Activated CD8-positive, alpha-beta T cell treated with anti-CD3 and anti-CD28 coated beads for 36 hours (primary cell): ENCODE measurements at regions not wholly inside any gene's neighbourhood (a gene's known extent, or its start where the extent isn't known, plus 50 kb on each side); places are given as distances from the start of the nearest gene placed in this dataset.

Source experiments
- ATAC-seq: fragments of 200-7000 bp; cut with Tn5 transposase; one replicate; pipeline ENCODE4 v1.10.0; 2021; ENCODE audit warnings: mild to moderate bottlenecking, moderate library complexity
- CTCF ChIA-PET: fragments of 350-600 bp; sonication (Branson Sonifier 250); formaldehyde crosslinking; loops from one replicate; lab custom pipeline; 2021; ENCODE audit warnings: antibody characterized with exemption; lab: Charles Lee
- POLR2A ChIA-PET: fragments of 350-600 bp; sonication (Branson Sonifier 250); formaldehyde crosslinking; loops from one replicate; lab custom pipeline; 2021; ENCODE audit warnings: antibody characterized with exemption; lab: Charles Lee
- DNase-seq: peaks from one replicate; pipeline ENCODE4 v3.0.0-alpha.2; 2020
- H3K27ac Mint-ChIP-seq: one replicate; pipeline ENCODE4 v1.8.0; 2021; ENCODE audit warnings: mild to moderate bottlenecking, mixed read lengths
- H3K27me3 Mint-ChIP-seq: one replicate; pipeline ENCODE4 v1.8.0; 2021; ENCODE audit warnings: mixed read lengths
- H3K36me3 Mint-ChIP-seq: one replicate; pipeline ENCODE4 v1.8.0; 2021; ENCODE audit warnings: low read depth, mixed read lengths
- H3K4me1 Mint-ChIP-seq: one replicate; pipeline ENCODE4 v1.8.0; 2021; ENCODE audit warnings: low read depth, mixed read lengths
- H3K4me3 Mint-ChIP-seq: one replicate; pipeline ENCODE4 v1.8.0; 2021; ENCODE audit warnings: mild to moderate bottlenecking, moderate library complexity, mixed read lengths
- H3K9me3 Mint-ChIP-seq: one replicate; pipeline ENCODE4 v1.8.0; 2021; ENCODE audit warnings: mixed read lengths
- CTCF ChIP-seq: fragments of 200-600 bp; IDR thresholded peaks from one replicate; pipeline ENCODE4 v1.8.0; 2022; ENCODE audit warnings: antibody characterized with exemption, mild to moderate bottlenecking
- intact Hi-C: fragments of 100-400 bp; cut with micrococcal nuclease; formaldehyde crosslinking; loops from one replicate; pipeline ENCODE4 v1.10.0; 2022

- Mint-ChIP-seq H3K4me3 (no peak overlapping the region), H3K36me3 (no peaks in the 10 kb centered on the region), H3K9me3 (peaks cover 9% of the 10 kb centered on the region), H3K27me3 (peaks cover 5% of the 10 kb centered on the region), H3K27ac (no peak overlapping the region), H3K4me1 (no peaks in the 10 kb centered on the region)
- POLR2A ChIA-PET: no interaction called here
- CTCF ChIA-PET: no interaction called here
- ATAC-seq: no peak
- DNase-seq: no peak
- no peak for TF ChIP-seq CTCF
- intact Hi-C loops: no loop called here
Measured at GRCh38 chr2:224111576-224111975, 72.5 kb upstream of the SERPINE2 start.

- peaks cover 9% of the 10 kb centered on the region for H3K9me3 Mint-ChIP-seq
- H3K4me1 Mint-ChIP-seq: no peaks in the 10 kb centered on the region
- no peak for TF ChIP-seq CTCF
- no peaks in the 10 kb centered on the region for H3K36me3 Mint-ChIP-seq
- H3K27me3 Mint-ChIP-seq: peaks cover 5% of the 10 kb centered on the region
- no peak for DNase-seq
- H3K27ac Mint-ChIP-seq: no peak overlapping the region
- no peak overlapping the region for H3K4me3 Mint-ChIP-seq
- ChIA-PET CTCF (no interaction called here), POLR2A (no interaction called here)
- ATAC-seq: no peak
- intact Hi-C loops: no loop called here
Measured at GRCh38 chr2:224110811-224111210, 71.7 kb upstream of the SERPINE2 start.

GRCh38 chr2:224109751-224110150 is 70.7 kb upstream of the SERPINE2 start:
- intact Hi-C loops: no loop called here
- Mint-ChIP-seq H3K4me1 (no peaks in the 10 kb centered on the region), H3K27ac (no peak overlapping the region), H3K36me3 (no peaks in the 10 kb centered on the region), H3K4me3 (no peak overlapping the region), H3K27me3 (no peaks in the 10 kb centered on the region), H3K9me3 (peaks cover 6% of the 10 kb centered on the region)
- no peak for ATAC-seq
- POLR2A ChIA-PET: no interaction called here
- CTCF ChIA-PET: no interaction called here
- no peak for TF ChIP-seq CTCF
- no peak for DNase-seq

- no peak for ATAC-seq
- Mint-ChIP-seq H3K4me3 (no peak overlapping the region), H3K27me3 (peaks cover 5% of the 10 kb centered on the region), H3K9me3 (peaks cover 1% of the 10 kb centered on the region), H3K27ac (no peak overlapping the region), H3K4me1 (peaks cover 3% of the 10 kb centered on the region), H3K36me3 (no peaks in the 10 kb centered on the region)
- ChIA-PET POLR2A (no interaction called here), CTCF (no interaction called here)
- no peak for TF ChIP-seq CTCF
- intact Hi-C loops: no loop called here
- no peak for DNase-seq
Measured at GRCh38 chr2:224106794-224107193, 67.7 kb upstream of the SERPINE2 start.

GRCh38 chr2:224104668-224105386 is 65.7 kb upstream of the SERPINE2 start:
- CTCF ChIA-PET: no interaction called here
- H3K4me3 Mint-ChIP-seq: no peak overlapping the region
- no peak for DNase-seq
- H3K27me3 Mint-ChIP-seq: peaks cover 5% of the 10 kb centered on the region
- H3K9me3 Mint-ChIP-seq: no peaks in the 10 kb centered on the region
- POLR2A ChIA-PET: no interaction called here
- H3K4me1 Mint-ChIP-seq: peaks cover 4% of the 10 kb centered on the region
- H3K36me3 Mint-ChIP-seq: no peaks in the 10 kb centered on the region
- TF ChIP-seq CTCF: no peak
- ATAC-seq: no peak
- H3K27ac Mint-ChIP-seq: no peak overlapping the region
- intact Hi-C loops: no loop called here
